A673 (cell line): ENCODE measurements at regions not wholly inside any gene's neighbourhood (a gene's known extent, or its start where the extent isn't known, plus 50 kb on each side); places are given as distances from the start of the nearest gene placed in this dataset.

Source experiments
- BruUV-seq: library from RNA; stranded (reverse); fragments of 400-500 nt; replicated peaks from 2 replicates; lab custom pipeline; 2021; lab: Mats Ljungman, UMichigan
- CTCF ChIA-PET: fragments of 300-600 bp; sonication (Branson Sonifier 250); formaldehyde crosslinking; loops from one replicate; lab custom pipeline; 2022; ENCODE audit warnings: antibody characterized with exemption; lab: Charles Lee
- POLR2A ChIA-PET: fragments of 300-600 bp; sonication (Branson Sonifier 250); formaldehyde crosslinking; loops from one replicate; lab custom pipeline; 2022; ENCODE audit warnings: antibody characterized with exemption; ENCODE audit not compliant: low non-redundant PET; lab: Charles Lee
- DNase-seq: peaks from one replicate; pipeline ENCODE4 v3.0.0-alpha.2; 2015; ENCODE audit warnings: low spot score
- H3K27ac ChIP-seq: fragments of 200-600 bp; sonication (generic); 2 replicates; pipeline ENCODE4 v1.5.1; 2016; ENCODE audit warnings: mixed run types, low read depth, mild to moderate bottlenecking, mixed read lengths, antibody characterized with exemption, low read length; ENCODE audit not compliant: poor library complexity, severe bottlenecking
- H3K27me3 ChIP-seq: fragments of 200-600 bp; sonication (generic); replicated peaks from 2 replicates; pipeline ENCODE4 v1.6.1; 2017; ENCODE audit warnings: mixed run types, low read depth, mild to moderate bottlenecking, mixed read lengths, antibody characterized with exemption, low read length; ENCODE audit not compliant: insufficient read depth, poor library complexity
- H3K36me3 ChIP-seq: fragments of 200-600 bp; sonication (generic); 2 replicates; pipeline ENCODE4 v1.6.1; 2016; ENCODE audit warnings: mixed run types, mild to moderate bottlenecking, mixed read lengths, antibody characterized with exemption, low read length; ENCODE audit not compliant: insufficient read depth, poor library complexity, severe bottlenecking
- H3K4me1 ChIP-seq: fragments of 200-600 bp; sonication (generic); 2 replicates; pipeline ENCODE4 v1.6.1; 2017; ENCODE audit warnings: mixed run types, mild to moderate bottlenecking, mixed read lengths, antibody characterized with exemption, low read length; ENCODE audit not compliant: insufficient read depth, poor library complexity, severe bottlenecking
- H3K4me3 ChIP-seq: fragments of 200-600 bp; sonication (generic); 2 replicates; pipeline ENCODE4 v1.5.1; 2016; ENCODE audit warnings: low read depth, mixed run types, mild to moderate bottlenecking, mixed read lengths, low read length; ENCODE audit not compliant: poor library complexity, severe bottlenecking
- H3K9me3 ChIP-seq: fragments of 200-600 bp; sonication (generic); 2 replicates; pipeline ENCODE4 v1.6.1; 2016; ENCODE audit warnings: mixed run types, low read depth, mild to moderate bottlenecking, mixed read lengths, antibody characterized with exemption, low read length; ENCODE audit not compliant: poor library complexity, severe bottlenecking
- EZH2 ChIP-seq: fragments of 200-600 bp; sonication (generic); IDR thresholded peaks from 2 replicates; pipeline ENCODE4 v1.6.1; 2017; ENCODE audit warnings: borderline replicate concordance, low read depth, mild to moderate bottlenecking, mixed read lengths, antibody characterized with exemption, low read length; ENCODE audit not compliant: poor library complexity, severe bottlenecking
- intact Hi-C: fragments of 100-400 bp; cut with micrococcal nuclease; formaldehyde crosslinking; loops from one replicate; pipeline ENCODE4 v1.10.0; 2022; ENCODE audit not compliant: unreplicated experiment
- TF ChIP-seq, protein P1 (sequence below): fragments of 300-800, 200-600 bp; sonication (generic); conservative IDR thresholded peaks from 2 replicates; pipeline ENCODE4 v1.5.1; 2017; ENCODE audit warnings: low read depth, mild to moderate bottlenecking, antibody characterized with exemption, low read length, moderate library complexity, mixed read lengths

DNA sequence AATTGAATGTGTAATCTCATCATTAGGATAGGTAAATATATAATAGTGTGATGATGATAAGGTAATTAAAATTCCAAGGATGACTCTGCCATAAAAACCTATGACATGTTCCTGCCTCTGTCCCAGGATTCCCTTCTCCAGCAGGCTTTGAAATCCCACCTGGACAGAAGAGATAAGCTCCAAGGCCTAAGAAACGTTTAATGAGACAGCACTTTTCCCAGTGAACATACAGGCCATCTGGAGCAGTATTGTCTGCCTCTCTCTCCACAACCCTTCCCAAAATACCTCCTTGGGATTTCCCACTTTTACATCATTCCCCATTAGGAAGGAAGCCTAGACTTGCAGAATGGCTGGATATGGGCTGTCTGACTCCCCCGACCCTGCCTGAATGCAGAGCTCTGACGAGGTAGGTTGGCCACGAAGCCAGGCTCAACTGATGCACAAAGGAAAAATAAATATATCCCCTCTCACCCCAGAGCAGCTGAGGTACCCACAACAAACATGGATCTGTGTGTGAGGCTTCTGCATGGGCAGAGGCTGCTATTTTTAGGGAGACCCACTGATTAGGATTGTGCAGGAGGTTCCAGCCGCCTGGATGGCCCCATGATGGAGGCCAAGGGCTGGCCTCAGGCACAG is 71.0 kb downstream of the TMPRSS5 start:
- intact Hi-C loops, result no loop called here
- H3K27ac ChIP-seq, result no peak overlapping the region
- H3K4me3 ChIP-seq, result no peak overlapping the region
- ChIA-PET CTCF (no interaction called here), POLR2A (no interaction called here)
- H3K4me1 ChIP-seq, result no peaks in the 10 kb centered on the region
- no peaks in the 10 kb centered on the region for H3K27me3 ChIP-seq
- no peaks in the 10 kb centered on the region for H3K36me3 ChIP-seq
- DNase-seq, result no peak
- H3K9me3 ChIP-seq, result no peaks in the 10 kb centered on the region
- TF ChIP-seq EZH2, result no peak
- TF ChIP-seq, protein P1, sequence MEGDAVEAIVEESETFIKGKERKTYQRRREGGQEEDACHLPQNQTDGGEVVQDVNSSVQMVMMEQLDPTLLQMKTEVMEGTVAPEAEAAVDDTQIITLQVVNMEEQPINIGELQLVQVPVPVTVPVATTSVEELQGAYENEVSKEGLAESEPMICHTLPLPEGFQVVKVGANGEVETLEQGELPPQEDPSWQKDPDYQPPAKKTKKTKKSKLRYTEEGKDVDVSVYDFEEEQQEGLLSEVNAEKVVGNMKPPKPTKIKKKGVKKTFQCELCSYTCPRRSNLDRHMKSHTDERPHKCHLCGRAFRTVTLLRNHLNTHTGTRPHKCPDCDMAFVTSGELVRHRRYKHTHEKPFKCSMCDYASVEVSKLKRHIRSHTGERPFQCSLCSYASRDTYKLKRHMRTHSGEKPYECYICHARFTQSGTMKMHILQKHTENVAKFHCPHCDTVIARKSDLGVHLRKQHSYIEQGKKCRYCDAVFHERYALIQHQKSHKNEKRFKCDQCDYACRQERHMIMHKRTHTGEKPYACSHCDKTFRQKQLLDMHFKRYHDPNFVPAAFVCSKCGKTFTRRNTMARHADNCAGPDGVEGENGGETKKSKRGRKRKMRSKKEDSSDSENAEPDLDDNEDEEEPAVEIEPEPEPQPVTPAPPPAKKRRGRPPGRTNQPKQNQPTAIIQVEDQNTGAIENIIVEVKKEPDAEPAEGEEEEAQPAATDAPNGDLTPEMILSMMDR, result no peak
- no TSS peak for BruUV-seq

DNA sequence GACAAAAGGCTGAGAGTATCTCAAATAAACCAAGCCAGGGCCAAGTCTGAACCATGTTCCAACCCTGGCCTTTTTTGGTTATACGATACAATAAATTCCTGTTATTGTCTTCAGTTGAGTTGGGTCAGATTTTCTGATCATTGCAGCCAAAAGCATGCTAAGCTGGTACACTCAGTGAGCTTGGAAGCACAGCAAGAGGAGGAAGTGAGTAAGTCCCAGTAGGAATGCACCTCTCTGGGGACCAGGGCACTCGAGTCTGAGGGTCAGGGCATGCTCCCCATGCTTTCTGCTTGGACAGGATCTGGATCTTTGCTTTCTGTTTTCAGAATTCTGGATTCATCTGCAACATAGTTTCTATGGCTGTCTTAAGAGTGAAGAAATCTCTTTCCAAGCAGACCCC is 73.1 kb downstream of the TMPRSS5 start:
- TF ChIP-seq EZH2, result no peak
- TF ChIP-seq, protein P1, result no peak
- H3K4me1 ChIP-seq, result no peaks in the 10 kb centered on the region
- POLR2A ChIA-PET, result no interaction called here
- no peak overlapping the region for H3K4me3 ChIP-seq
- CTCF ChIA-PET, result no interaction called here
- no peaks in the 10 kb centered on the region for H3K9me3 ChIP-seq
- peaks cover 6% of the 10 kb centered on the region for H3K27me3 ChIP-seq
- no TSS peak for BruUV-seq
- intact Hi-C loops, result no loop called here
- no peak for DNase-seq
- H3K27ac ChIP-seq, result no peak overlapping the region
- no peaks in the 10 kb centered on the region for H3K36me3 ChIP-seq

DNA sequence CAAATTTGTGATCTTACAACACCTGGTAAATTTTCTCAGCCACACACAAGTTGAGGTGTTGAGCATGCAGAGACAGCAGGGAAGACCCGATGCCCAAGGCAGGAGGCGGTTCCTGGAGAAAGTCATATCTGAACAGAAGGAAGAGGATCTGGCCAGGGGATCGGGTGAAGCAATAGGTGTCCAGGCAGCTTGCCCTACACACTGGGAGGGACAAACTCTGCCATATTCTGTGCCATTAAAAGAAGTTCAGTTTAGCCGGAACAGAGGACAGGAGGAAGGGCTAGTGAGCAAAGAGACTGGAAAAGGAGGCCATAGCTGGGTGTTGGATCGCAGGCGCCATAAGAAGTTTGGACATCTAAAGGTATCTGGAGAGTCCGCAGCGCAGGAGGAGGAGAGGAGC is 76.5 kb downstream of the TMPRSS5 start:
- Histone ChIP-seq H3K27me3 (peaks cover 6% of the 10 kb centered on the region), H3K9me3 (no peaks in the 10 kb centered on the region), H3K4me1 (no peaks in the 10 kb centered on the region), H3K27ac (no peak overlapping the region), H3K36me3 (no peaks in the 10 kb centered on the region), H3K4me3 (no peak overlapping the region)
- no peak for TF ChIP-seq EZH2
- TF ChIP-seq, protein P1, result no peak
- intact Hi-C loops, result no loop called here
- ChIA-PET CTCF (no interaction called here), POLR2A (no interaction called here)
- DNase-seq, result no peak
- no TSS peak for BruUV-seq
